ENCODE measurements at regions not wholly inside any gene's neighbourhood (a gene's known extent, or its start where the extent isn't known, plus 50 kb on each side); places are given as distances from the start of the nearest gene placed in this dataset.

GRCh38 chr4:176953021-176953420 lies 160.3 kb upstream of the VEGFC start (continued):
- TF ChIP-seq ZNF883 (CRISPR knock-in tag; IDR thresholded peaks at IDR 0.05; ENCODE audit: not compliant biosample characterization) = no peak
- TF ChIP-seq ZNF572 (CRISPR knock-in tag; IDR thresholded peaks at IDR 0.05) = no peak

GRCh38 chr4:176957353-176958118 lies 164.8 kb upstream of the VEGFC start:
- H2AFZ ChIP-seq (ENCODE audit: low read length) = no peak overlapping the region
- no peak for FAIRE-seq
- 0% methylated on average over 3 of the region's 3 CpGs for WGBS (ENCODE audit: low lambda C conversion rate)
- ATAC-seq = no peak
- H3K9ac ChIP-seq (ENCODE audit: insufficient read depth, low read depth, low read length) = no peak overlapping the region
- no peaks in the 10 kb centered on the region for H3K36me3 ChIP-seq (replicated peaks in 1 of 2; ENCODE audit: control insufficient read depth in 1 of 2, insufficient read depth in 2 of 2, low read length in 2 of 2)
- no peaks in the 10 kb centered on the region for H4K20me1 ChIP-seq (ENCODE audit: insufficient read depth, low read length)
- peaks cover 19% of the 10 kb centered on the region for H3K9me3 ChIP-seq (ENCODE audit: low read length)
- H3K4me1 ChIP-seq (ENCODE audit: insufficient read depth, low read length) = no peaks in the 10 kb centered on the region
- in situ Hi-C loops (cut with HindIII; ENCODE audit: extremely low pct_ligation_motif_present, low pct_unique_long_range_greater_than_20kb) (no loop called here), intact Hi-C loops (cut with micrococcal nuclease; ENCODE audit: unreplicated experiment) (no loop called here)
- ChIA-PET CTCF (ENCODE audit: low intra/inter-chr PET ratio, low total read pairs) (no interaction called here), POLR2A (no interaction called here)
- no peak overlapping the region for H3K27ac ChIP-seq (ENCODE audit: extremely low read length, insufficient read depth, low read length)
- H3K27me3 ChIP-seq (ENCODE audit: control insufficient read depth in 1 of 2, insufficient read depth in 2 of 2, low read length in 2 of 2) = no peaks in the 10 kb centered on the region
- H3K4me3 ChIP-seq (replicated peaks in 1 of 3; ENCODE audit: insufficient read depth in 1 of 3, low read depth in 2 of 3, low read length in 3 of 3) = no peak overlapping the region
- no TSS peak for BruUV-seq (replicated peaks)
- no peak overlapping the region for H3K4me2 ChIP-seq (ENCODE audit: low read depth, low read length)
- DNase-seq (ENCODE audit: low spot score) = no peak
- H3K79me2 ChIP-seq (ENCODE audit: insufficient read depth, low read length) = no peaks in the 10 kb centered on the region
- no peak for TF ChIP-seq TOE1 (CRISPR knock-in tag; IDR thresholded peaks at IDR 0.05)
- no peak for TF ChIP-seq ZMYM3 (CRISPR knock-in tag; IDR thresholded peaks at IDR 0.05)
- TF ChIP-seq ISL2 (CRISPR knock-in tag; IDR thresholded peaks at IDR 0.05) = no peak
- TF ChIP-seq ZNF484 (CRISPR knock-in tag; IDR thresholded peaks at IDR 0.05; ENCODE audit: borderline replicate concordance, low read depth) = no peak

DNA sequence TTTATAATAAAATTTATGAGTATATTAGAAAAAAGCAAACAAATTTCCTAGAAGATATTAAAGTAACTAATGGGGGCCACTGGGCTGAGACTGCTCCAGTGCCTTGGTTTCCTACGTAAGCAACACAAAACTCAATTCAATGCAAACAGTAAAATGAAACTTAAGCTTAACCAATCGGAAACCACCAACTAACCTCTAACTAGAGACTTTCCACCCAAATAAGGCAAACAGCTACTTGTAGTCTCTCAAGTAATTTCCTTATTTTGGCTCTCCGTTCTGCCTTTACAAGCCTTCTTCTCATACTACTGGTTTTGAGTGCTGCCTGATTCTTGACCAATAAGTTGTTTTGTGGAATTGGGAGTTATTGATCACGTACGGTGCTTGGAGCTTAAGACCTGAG lies 167.3 kb upstream of the VEGFC start:
- intact Hi-C loops (cut with micrococcal nuclease; ENCODE audit: unreplicated experiment) (no loop called here), in situ Hi-C loops (cut with HindIII; ENCODE audit: extremely low pct_ligation_motif_present, low pct_unique_long_range_greater_than_20kb) (no loop called here)
- 11% methylated on average over 5 of the region's 5 CpGs for WGBS (ENCODE audit: low lambda C conversion rate)
- no peak overlapping the region for H3K4me2 ChIP-seq (ENCODE audit: low read depth, low read length)
- POLR2A ChIA-PET = no interaction called here
- no peaks in the 10 kb centered on the region for H4K20me1 ChIP-seq (ENCODE audit: insufficient read depth, low read length)
- H3K79me2 ChIP-seq (ENCODE audit: insufficient read depth, low read length) = no peaks in the 10 kb centered on the region
- ATAC-seq (no peak), FAIRE-seq (no peak), DNase-seq (ENCODE audit: low spot score) (no peak)
- H3K27ac ChIP-seq (ENCODE audit: extremely low read length, insufficient read depth, low read length) = no peak overlapping the region
- peaks cover 10% of the 10 kb centered on the region for H3K9me3 ChIP-seq (ENCODE audit: low read length)
- BruUV-seq (replicated peaks) = no TSS peak
- H3K9ac ChIP-seq (ENCODE audit: insufficient read depth, low read depth, low read length) = no peak overlapping the region
- no peak overlapping the region for H3K4me3 ChIP-seq (replicated peaks in 1 of 3; ENCODE audit: insufficient read depth in 1 of 3, low read depth in 2 of 3, low read length in 3 of 3)
- H3K4me1 ChIP-seq (ENCODE audit: insufficient read depth, low read length) = no peaks in the 10 kb centered on the region
- no peak overlapping the region for H2AFZ ChIP-seq (ENCODE audit: low read length)
- TF ChIP-seq HNRNPLL (IDR thresholded peaks at IDR 0.05; ENCODE audit: low read depth, low read length, poor library complexity, severe bottlenecking) (no peak), ZC3H4 (CRISPR knock-in tag; IDR thresholded peaks at IDR 0.05; ENCODE audit: borderline replicate concordance) (no peak), KDM4B (CRISPR knock-in tag; IDR thresholded peaks at IDR 0.05) (no peak), ZNF333 (CRISPR knock-in tag; IDR thresholded peaks at IDR 0.05; ENCODE audit: borderline replicate concordance) (no peak), ZNF20 (CRISPR knock-in tag; IDR thresholded peaks at IDR 0.05) (no peak), EP300 (IDR thresholded peaks at IDR 0.05; ENCODE audit: low read depth in 2 of 2, low read length in 2 of 2) (no peak), EP300 (CRISPR knock-in tag; IDR thresholded peaks at IDR 0.05; ENCODE audit: borderline replicate concordance) (no peak), U2AF2 (IDR thresholded peaks at IDR 0.05; ENCODE audit: low read depth, low read length) (no peak), CREB3 (CRISPR knock-in tag; IDR thresholded peaks at IDR 0.05) (no peak)
- H3K36me3 ChIP-seq (replicated peaks in 1 of 2; ENCODE audit: control insufficient read depth in 1 of 2, insufficient read depth in 2 of 2, low read length in 2 of 2) = no peaks in the 10 kb centered on the region
- H3K27me3 ChIP-seq (ENCODE audit: control insufficient read depth in 1 of 2, insufficient read depth in 2 of 2, low read length in 2 of 2) = no peaks in the 10 kb centered on the region
- CTCF ChIA-PET (ENCODE audit: low intra/inter-chr PET ratio, low total read pairs) = no interaction called here
